ENCODE measurements at regions not wholly inside any gene's neighbourhood (a gene's known extent, or its start where the extent isn't known, plus 50 kb on each side); places are given as distances from the start of the nearest gene placed in this dataset.
"Not testable (repeated sequence)": the region's sequence is repeated elsewhere in the genome, so short reads cannot be mapped to it uniquely, and the experiment has no call there.

GRCh38 chr15:70398694-70399093 is 301.0 kb upstream of the TLE3 start:
- no peak for DNase-seq (ENCODE audit: low read depth)

GRCh38 chr15:70396807-70397206 is 299.1 kb upstream of the TLE3 start:
- DNase-seq (ENCODE audit: low read depth): no peak

GRCh38 chr15:70395164-70395563 is 297.4 kb upstream of the TLE3 start:
- no peak for DNase-seq (ENCODE audit: low read depth)

GRCh38 chr15:70390723-70391122 is 293.0 kb upstream of the TLE3 start:
- DNase-seq (ENCODE audit: low read depth): no peak

- no peak for DNase-seq (ENCODE audit: low read depth)
Measured at GRCh38 chr15:70387993-70388392, 290.3 kb upstream of the TLE3 start.

- DNase-seq (ENCODE audit: low read depth): no peak
Measured at GRCh38 chr15:70387081-70387480, 289.4 kb upstream of the TLE3 start.

- no peak for DNase-seq (ENCODE audit: low read depth)
Measured at GRCh38 chr15:70385711-70386110, 288.0 kb upstream of the TLE3 start.

- no peak for DNase-seq (ENCODE audit: low read depth)
Measured at GRCh38 chr15:70385052-70385451, 287.3 kb upstream of the TLE3 start.

- DNase-seq (ENCODE audit: low read depth): no peak
Measured at GRCh38 chr15:70383856-70384255, 286.1 kb upstream of the TLE3 start.

GRCh38 chr15:70382762-70383458 is 285.2 kb upstream of the TLE3 start:
- no peak for DNase-seq (ENCODE audit: low read depth)

GRCh38 chr15:70382009-70382749 is 284.5 kb upstream of the TLE3 start:
- no peak for DNase-seq (ENCODE audit: low read depth)

GRCh38 chr15:70379938-70380883 is 282.5 kb upstream of the TLE3 start:
- DNase-seq (ENCODE audit: low read depth): no peak

- DNase-seq (ENCODE audit: low read depth): no peak
Measured at GRCh38 chr15:70379134-70379533, 281.4 kb upstream of the TLE3 start.

GRCh38 chr15:70378126-70379031 is 280.7 kb upstream of the TLE3 start:
- DNase-seq (ENCODE audit: low read depth): no peak

- no peak for DNase-seq (ENCODE audit: low read depth)
Measured at GRCh38 chr15:70376929-70377691, 279.4 kb upstream of the TLE3 start.

GRCh38 chr15:70376031-70376928 is 278.6 kb upstream of the TLE3 start:
- DNase-seq (ENCODE audit: low read depth): no peak

GRCh38 chr15:70375586-70375985 is 277.9 kb upstream of the TLE3 start:
- no peak for DNase-seq (ENCODE audit: low read depth)

- no peak for DNase-seq (ENCODE audit: low read depth)
Measured at GRCh38 chr15:70375006-70375431, 277.3 kb upstream of the TLE3 start.

- no peak for DNase-seq (ENCODE audit: low read depth)
Measured at GRCh38 chr15:70374096-70374495, 276.4 kb upstream of the TLE3 start.

- DNase-seq (ENCODE audit: low read depth): not testable (repeated sequence)
Measured at GRCh38 chr15:70373439-70373838, 275.7 kb upstream of the TLE3 start.
